Aorta (tissue), 5 donors: ENCODE measurements at regions not wholly inside any gene's neighbourhood (a gene's known extent, or its start where the extent isn't known, plus 50 kb on each side); places are given as distances from the start of the nearest gene placed in this dataset.

ENCODE experiments used
- ATAC-seq: fragments of 200-7000 bp; cut with Tn5 transposase; one replicate; pipeline ENCODE4 v1.9.1; 2022; ENCODE audit warnings: moderate library complexity; ENCODE audit not compliant: low FRiP score
- DNase-seq, 2 donors: peaks; one replicate each; pipeline ENCODE4 v3.0.0-alpha.2; 2020
- H3K27ac ChIP-seq, 2 donors: one replicate each; pipeline ENCODE4 v1.5.1; 2013; ENCODE audit warnings: low read length in 2 of 2, mild to moderate bottlenecking in 2 of 2, moderate library complexity in 2 of 2, control low read depth in 1 of 2, inconsistent platforms in 1 of 2, low read depth in 1 of 2
- H3K27me3 ChIP-seq, 2 donors: one replicate each; pipeline ENCODE4 v1.6.1; 2013; ENCODE audit warnings: control low read depth in 1 of 2, low read length in 1 of 2, mild to moderate bottlenecking in 1 of 2, moderate library complexity in 1 of 2; ENCODE audit not compliant: insufficient read depth in 2 of 2, control insufficient read depth in 1 of 2
- H3K36me3 ChIP-seq, 2 donors: one replicate each; pipeline ENCODE4 v1.6.1; 2013; ENCODE audit warnings: control low read depth in 1 of 2, low read length in 1 of 2, mild to moderate bottlenecking in 1 of 2; ENCODE audit not compliant: insufficient read depth in 2 of 2, control insufficient read depth in 1 of 2
- H3K4me1 ChIP-seq, 2 donors: one replicate each; pipeline ENCODE4 v1.6.1; 2013; ENCODE audit warnings: low read length in 2 of 2, control low read depth in 1 of 2, mild to moderate bottlenecking in 1 of 2, moderate library complexity in 1 of 2; ENCODE audit not compliant: insufficient read depth in 2 of 2, control insufficient read depth in 1 of 2
- H3K4me3 ChIP-seq, 2 donors: one replicate each; pipeline ENCODE4 v1.5.1; 2013; ENCODE audit warnings: low read length in 2 of 2, control low read depth in 1 of 2, mild to moderate bottlenecking in 1 of 2
- H3K9me3 ChIP-seq: one replicate; pipeline ENCODE4 v1.6.1; 2013; ENCODE audit warnings: mild to moderate bottlenecking, low read length; ENCODE audit not compliant: control insufficient read depth
- WGBS, 2 donors: extraction: QIAGEN DNeasy Blood & Tissue Kit; methylation state at CpG; one replicate each; pipeline ENCODE4 v1.1.7; 2013; 5-methylcytosine and 5-hydroxymethylcytosine counted together
- intact Hi-C, 2 donors: fragments of 100-400 bp; cut with DNase I; formaldehyde crosslinking; loops; one replicate each; pipeline versions ENCODE4 v1.14.2 to v1.15.0; 2022
- donor health status: healthy with polysubstance abuse.
- donor health status: Bipolar disorder and iron deficiency.
- donor health status: DM: no; HTN: no; CAD: no.
- donor health status: DM: no; HTN: no; CAD: no.
- donor health status: DM: yes; HTN: yes; CAD: no.

- ATAC-seq (no peak), DNase-seq (no peak)
- H3K36me3 ChIP-seq: no peaks in the 10 kb centered on the region
- no peaks in the 10 kb centered on the region for H3K9me3 ChIP-seq
- H3K4me1 ChIP-seq: no peaks in the 10 kb centered on the region
- no peak overlapping the region for H3K27ac ChIP-seq
- WGBS, 2 donors: 70 to 88% methylated on average over 2 of the region's 2 CpGs
- H3K4me3 ChIP-seq: no peak overlapping the region
- intact Hi-C loops: no loop called here
- no peaks in the 10 kb centered on the region for H3K27me3 ChIP-seq
Observed at GRCh38 chr4:131257241-131257640, 1891.9 kb upstream of the PCDH10 start.

DNA sequence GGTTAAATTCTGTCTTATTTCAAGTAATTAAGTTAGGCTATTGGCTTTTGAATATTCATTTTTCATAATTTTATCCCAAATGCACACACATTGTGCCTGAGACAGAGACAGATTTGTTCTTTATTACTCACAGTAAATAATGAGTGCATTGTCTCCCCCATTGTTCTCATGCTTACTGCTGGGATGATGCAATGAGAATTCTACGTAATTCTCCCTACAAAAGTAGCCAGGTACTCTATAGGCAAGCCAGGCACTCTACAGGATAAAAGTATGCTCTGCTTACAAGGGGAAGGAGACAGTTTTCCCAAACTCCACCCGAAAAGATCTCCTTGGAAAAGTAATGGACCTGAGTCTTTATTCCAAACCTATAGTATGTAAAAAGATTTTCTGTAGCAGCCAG is 1890.7 kb upstream of the PCDH10 start:
- no peaks in the 10 kb centered on the region for H3K4me1 ChIP-seq

DNA sequence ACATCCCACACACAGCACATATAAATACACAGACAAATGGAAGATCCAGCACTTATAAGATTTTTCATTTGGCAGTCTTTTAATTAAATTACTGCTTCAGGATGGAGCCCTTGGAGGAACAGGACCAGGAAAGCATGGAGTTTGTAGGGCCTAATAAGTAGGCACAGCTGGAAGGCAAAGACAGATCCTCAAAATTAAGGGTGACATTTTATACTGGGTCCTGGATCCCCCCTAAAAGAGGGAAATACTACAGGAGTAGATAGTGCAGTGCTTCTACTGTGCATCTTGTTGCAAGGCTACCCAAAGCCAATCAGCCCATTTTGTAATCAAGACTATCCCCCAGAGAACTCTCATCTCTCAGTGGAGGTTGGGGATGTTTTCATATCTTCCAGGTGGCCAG is 1860.7 kb upstream of the PCDH10 start:
- H3K9me3 ChIP-seq: peaks cover 2% of the 10 kb centered on the region
- peaks cover 0 to 3% of the 10 kb centered on the region in 2 donors for H3K27me3 ChIP-seq
- H3K4me3 ChIP-seq: no peak overlapping the region
- H3K36me3 ChIP-seq: no peaks in the 10 kb centered on the region
- no peak for DNase-seq
- intact Hi-C loops: no loop called here
- no peak overlapping the region for H3K27ac ChIP-seq
- no peaks in the 10 kb centered on the region for H3K4me1 ChIP-seq
- ATAC-seq: no peak

More for the DNA sequence above, 1890.7 kb upstream of the PCDH10 start:
- Histone ChIP-seq H3K36me3 (no peaks in the 10 kb centered on the region), H3K4me3 (no peak overlapping the region), H3K27me3 (no peaks in the 10 kb centered on the region), H3K27ac (no peak overlapping the region), H3K9me3 (no peaks in the 10 kb centered on the region)
- DNase-seq (no peak), ATAC-seq (no peak)
- intact Hi-C loops: no loop called here
- 80 to 88% methylated on average over 2 of the region's 2 CpGs for WGBS, 2 donors

DNA sequence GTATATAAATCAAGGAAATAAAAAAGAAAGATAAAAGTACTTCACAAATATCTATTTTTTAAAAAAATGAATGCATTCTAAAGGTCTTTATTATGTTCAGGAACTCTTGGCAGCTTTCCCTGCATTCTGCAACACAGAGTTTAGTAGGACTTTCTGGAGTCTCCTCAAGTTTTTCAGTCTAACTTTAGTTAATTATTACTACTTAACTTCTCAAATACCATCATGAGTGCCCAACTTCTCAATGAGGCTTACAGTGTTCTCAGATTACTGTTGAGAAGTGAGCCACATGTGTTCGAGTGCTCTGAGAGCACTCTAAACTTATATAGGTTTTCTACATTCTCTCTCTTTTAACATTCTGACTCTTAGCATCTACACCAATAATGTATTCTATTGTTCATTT is 1852.9 kb upstream of the PCDH10 start:
- H3K27me3 ChIP-seq: no peaks in the 10 kb centered on the region
- intact Hi-C loops: no loop called here
- WGBS, 2 donors: 70 to 80% methylated on average over 1 of the region's 1 CpG
- DNase-seq (no peak), ATAC-seq (no peak)
- H3K36me3 ChIP-seq: no peaks in the 10 kb centered on the region
- no peak overlapping the region for H3K27ac ChIP-seq
- H3K4me1 ChIP-seq: no peaks in the 10 kb centered on the region
- H3K4me3 ChIP-seq: no peak overlapping the region
- no peaks in the 10 kb centered on the region for H3K9me3 ChIP-seq

GRCh38 chr4:131302108-131302507 is 1847.0 kb upstream of the PCDH10 start:
- intact Hi-C loops: no loop called here
- no peaks in the 10 kb centered on the region for H3K27me3 ChIP-seq
- DNase-seq (peak in 1 of 2 donors; percentile 16), ATAC-seq (no peak)
- H3K4me1 ChIP-seq: no peaks in the 10 kb centered on the region
- H3K36me3 ChIP-seq: no peaks in the 10 kb centered on the region
- no peak overlapping the region for H3K27ac ChIP-seq
- WGBS, 2 donors: 74 to 79% methylated on average over 4 of the region's 4 CpGs
- H3K9me3 ChIP-seq: peaks cover 2% of the 10 kb centered on the region
- H3K4me3 ChIP-seq: no peak overlapping the region

DNA sequence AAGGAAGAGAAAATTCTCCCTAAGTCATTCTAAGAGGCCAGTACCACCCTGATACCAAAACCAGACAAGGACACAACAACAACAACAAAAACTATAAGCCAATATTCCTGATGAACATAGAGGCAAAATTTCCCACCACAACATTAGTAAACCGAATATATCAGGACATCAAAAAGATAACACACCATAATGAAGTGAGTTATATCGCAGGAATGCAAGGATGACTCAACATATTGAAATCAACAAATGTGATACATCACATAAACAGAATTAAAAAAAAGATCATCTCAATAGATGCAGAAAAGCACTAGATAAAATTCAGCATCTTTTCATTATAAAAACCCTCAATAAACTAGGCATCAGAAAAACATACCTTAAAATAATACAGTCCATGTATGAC is 1844.4 kb upstream of the PCDH10 start:
- Histone ChIP-seq H3K4me1 (no peaks in the 10 kb centered on the region), H3K27me3 (no peaks in the 10 kb centered on the region), H3K36me3 (no peaks in the 10 kb centered on the region), H3K27ac (no peak overlapping the region), H3K9me3 (peaks cover 2% of the 10 kb centered on the region), H3K4me3 (no peak overlapping the region)
- ATAC-seq (no peak), DNase-seq (no peak)
- 87 to 90% methylated on average over 2 of the region's 2 CpGs for WGBS, 2 donors
- intact Hi-C loops: no loop called here

- no peak overlapping the region for H3K27ac ChIP-seq
- H3K9me3 ChIP-seq: no peaks in the 10 kb centered on the region
- H3K4me1 ChIP-seq: no peaks in the 10 kb centered on the region
- WGBS, 2 donors: 89 to 96% methylated on average over 1 of the region's 1 CpG
- DNase-seq: no peak
- no peak for ATAC-seq
- no peaks in the 10 kb centered on the region for H3K27me3 ChIP-seq
- H3K4me3 ChIP-seq: no peak overlapping the region
- intact Hi-C loops: no loop called here
- no peaks in the 10 kb centered on the region for H3K36me3 ChIP-seq
Observed at GRCh38 chr4:131309628-131310027, 1839.5 kb upstream of the PCDH10 start.

- DNase-seq (no peak), ATAC-seq (no peak)
- Histone ChIP-seq H3K4me1 (no peaks in the 10 kb centered on the region), H3K27me3 (no peaks in the 10 kb centered on the region), H3K36me3 (no peaks in the 10 kb centered on the region), H3K4me3 (no peak overlapping the region), H3K9me3 (no peaks in the 10 kb centered on the region), H3K27ac (no peak overlapping the region)
- intact Hi-C loops: no loop called here
- 73 to 84% methylated on average over 3 of the region's 3 CpGs for WGBS, 2 donors
Observed at GRCh38 chr4:131316086-131316485, 1833.0 kb upstream of the PCDH10 start.

DNA sequence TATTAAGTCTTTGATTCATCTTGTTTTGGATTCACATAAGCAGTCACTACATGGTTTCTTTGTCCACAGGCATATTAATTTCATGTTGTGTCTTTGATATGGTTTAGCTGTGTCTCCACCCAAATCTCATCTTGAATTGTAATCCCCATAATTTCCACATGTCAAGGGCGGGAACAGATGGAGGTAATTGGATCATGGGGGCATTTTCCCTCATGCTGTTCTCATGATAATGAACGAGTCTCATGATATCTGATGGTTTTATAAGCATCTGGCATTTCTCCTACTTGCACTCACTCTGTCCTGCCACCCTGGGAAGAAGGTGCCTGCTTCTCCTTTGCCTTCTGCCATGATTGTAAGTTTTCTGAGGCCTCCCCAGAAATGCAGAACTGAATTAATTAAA is 1811.2 kb upstream of the PCDH10 start:
- Histone ChIP-seq H3K27ac (no peak overlapping the region), H3K4me1 (no peaks in the 10 kb centered on the region), H3K36me3 (no peaks in the 10 kb centered on the region), H3K4me3 (no peak overlapping the region), H3K9me3 (no peaks in the 10 kb centered on the region), H3K27me3 (no peaks in the 10 kb centered on the region)
- intact Hi-C loops: no loop called here
- DNase-seq (no peak), ATAC-seq (no peak)
- 63 to 68% methylated on average over 2 of the region's 2 CpGs for WGBS, 2 donors
